HCT116 (cell line): ENCODE measurements at regions not wholly inside any gene's neighbourhood (a gene's known extent, or its start where the extent isn't known, plus 50 kb on each side); places are given as distances from the start of the nearest gene placed in this dataset.

Source experiments
- ATAC-seq: fragments of 200-7000 bp; cut with Tn5 transposase; 2 replicates; pipeline ENCODE4 v1.9.1; 2020; ENCODE audit warnings: mild to moderate bottlenecking, moderate library complexity
- BruUV-seq: library from RNA; stranded (reverse); fragments of 400-500 nt; replicated peaks from 2 replicates; lab custom pipeline; 2021; lab: Mats Ljungman, UMichigan
- CTCF ChIA-PET: fragments of 300-600 bp; sonication (Branson Sonifier 250); formaldehyde crosslinking; loops from one replicate; lab custom pipeline; 2021; ENCODE audit warnings: antibody characterized with exemption; lab: Charles Lee
- POLR2A ChIA-PET: fragments of 300-600, 350-600 bp; sonication (Branson Sonifier 250); formaldehyde crosslinking; loops from one replicate; lab custom pipeline; 2021; ENCODE audit warnings: antibody characterized with exemption; lab: Charles Lee
- RAD21 ChIA-PET, 2 experiments: fragments of 300-600 bp; sonication (Branson Sonifier 250); formaldehyde crosslinking; loops; one replicate each; lab custom pipeline; 2023; ENCODE audit warnings: low total read pairs in 2 of 2; ENCODE audit not compliant: uncharacterized antibody in 2 of 2, unreplicated experiment in 2 of 2, low non-redundant PET in 1 of 2; lab: Charles Lee
- DNase-seq: peaks from one replicate; pipeline ENCODE4 v3.0.0-alpha.2; 2010; ENCODE audit warnings: low read depth, low spot score
- H2AFZ ChIP-seq: fragments of 200-600 bp; shearing (Covaris generic), sonication (generic); 2 replicates; pipeline ENCODE4 v1.6.1; 2017; ENCODE audit warnings: low read depth, mixed run types, mixed read lengths, antibody characterized with exemption, low read length; ENCODE audit not compliant: poor library complexity, severe bottlenecking
- H3K27ac ChIP-seq: 2 replicates; pipeline ENCODE4 v1.5.1; 2012; ENCODE audit warnings: low read depth, low read length
- H3K27me3 ChIP-seq: fragments of 200-600 bp; sonication (generic); 2 replicates; pipeline ENCODE4 v1.6.1; 2016; ENCODE audit warnings: mixed run types, low read length, mixed read lengths; ENCODE audit not compliant: insufficient read depth
- H3K36me3 ChIP-seq, 2 experiments: fragments of 200-500 bp in 1 of 2; fragments of 200-600 bp in 1 of 2; sonication (Bioruptor generic) in 1 of 2; sonication (generic) in 1 of 2; 2 replicates each; pipeline versions ENCODE4 v1.5.1 to v1.6.1; 2014 to 2016; ENCODE audit warnings: low read length in 2 of 2, inconsistent platforms in 1 of 2, mixed read lengths in 1 of 2, mixed run types in 1 of 2; ENCODE audit not compliant: insufficient read depth in 2 of 2, control insufficient read depth in 1 of 2
- H3K4me1 ChIP-seq, 2 experiments: fragments of 200-600 bp in 1 of 2; sonication (generic) in 1 of 2; 2 replicates each; pipeline versions ENCODE4 v1.5.1 to v1.6.1; 2012 to 2017; ENCODE audit warnings: low read length in 2 of 2, inconsistent platforms in 1 of 2, mild to moderate bottlenecking in 1 of 2, mixed read lengths in 1 of 2, mixed run types in 1 of 2, moderate library complexity in 1 of 2; ENCODE audit not compliant: insufficient read depth in 2 of 2, control insufficient read depth in 1 of 2
- H3K4me2 ChIP-seq: fragments of 200-600 bp; sonication (generic); 2 replicates; pipeline ENCODE4 v1.6.1; 2017; ENCODE audit warnings: mixed run types, low read length, mixed read lengths
- H3K4me3 ChIP-seq, 2 experiments: fragments of 200-600 bp in 1 of 2; sonication (generic) in 1 of 2; replicated peaks in 1 of 2; 2 replicates each; pipeline ENCODE4 v1.5.1; 2011 to 2016; ENCODE audit warnings: low read length in 2 of 2, control low read depth in 1 of 2, low read depth in 1 of 2, mild to moderate bottlenecking in 1 of 2, mixed read lengths in 1 of 2, mixed run types in 1 of 2
- H3K79me2 ChIP-seq: fragments of 200-600 bp; sonication (generic); 2 replicates; pipeline ENCODE4 v1.6.1; 2017; ENCODE audit warnings: mild to moderate bottlenecking, mixed run types, low read length, moderate library complexity, mixed read lengths; ENCODE audit not compliant: insufficient read depth
- H3K9ac ChIP-seq: fragments of 200-600 bp; sonication (generic); 2 replicates; pipeline ENCODE4 v1.6.1; 2016; ENCODE audit warnings: low read length, mixed read lengths
- H3K9me2 ChIP-seq: fragments of 200-600 bp; sonication (generic), shearing (Covaris generic); 2 replicates; pipeline ENCODE4 v1.6.1; 2017; ENCODE audit warnings: mixed run types, mild to moderate bottlenecking, moderate library complexity; ENCODE audit not compliant: insufficient read depth
- H3K9me3 ChIP-seq, 2 experiments: fragments of 200-500 bp in 1 of 2; fragments of 200-600 bp in 1 of 2; sonication (Bioruptor generic) in 1 of 2; sonication (generic) in 1 of 2; 2 replicates each; pipeline ENCODE4 v1.6.1; 2014 to 2017; ENCODE audit warnings: low read length in 2 of 2, mixed read lengths in 2 of 2, inconsistent platforms in 1 of 2, low read depth in 1 of 2, mild to moderate bottlenecking in 1 of 2, mixed run types in 1 of 2, moderate library complexity in 1 of 2; ENCODE audit not compliant: control insufficient read depth in 1 of 2, insufficient read depth in 1 of 2
- H4K20me1 ChIP-seq: fragments of 200-600 bp; sonication (generic), shearing (Covaris generic); 2 replicates; pipeline ENCODE4 v1.6.1; 2017; ENCODE audit warnings: mixed run types, mild to moderate bottlenecking, moderate library complexity; ENCODE audit not compliant: insufficient read depth
- CBX3 ChIP-seq: IDR thresholded peaks from 2 replicates; pipeline ENCODE4 v1.6.1; 2012; ENCODE audit warnings: low read depth
- EGR1 ChIP-seq: IDR thresholded peaks from 2 replicates; pipeline ENCODE4 v1.6.1; 2012; ENCODE audit warnings: low read depth
- ELF1 ChIP-seq: IDR thresholded peaks from 2 replicates; pipeline ENCODE4 v1.6.1; 2012; ENCODE audit warnings: low read depth, borderline replicate concordance
- EZH2 ChIP-seq: fragments of 200-600 bp; sonication (generic); IDR thresholded peaks from 2 replicates; pipeline ENCODE4 v1.6.1; 2017; ENCODE audit warnings: antibody characterized with exemption, mixed run types
- EZH2phosphoT487 ChIP-seq: fragments of 200-600 bp; IDR thresholded peaks from 2 replicates; pipeline ENCODE4 v1.6.1; 2018; ENCODE audit warnings: antibody characterized with exemption, borderline replicate concordance
- JUND ChIP-seq: IDR thresholded peaks from 2 replicates; pipeline ENCODE4 v1.6.1; 2012
- MAX ChIP-seq: IDR thresholded peaks from 2 replicates; pipeline ENCODE4 v1.6.1; 2012
- POLR2A ChIP-seq: IDR thresholded peaks from 2 replicates; pipeline ENCODE4 v1.7.0; 2011; ENCODE audit warnings: borderline replicate concordance; ENCODE audit not compliant: insufficient read depth, insufficient read length; ENCODE audit errors: extremely low read depth
- POLR2AphosphoS5 ChIP-seq: IDR thresholded peaks from 2 replicates; pipeline ENCODE4 v1.6.1; 2011; ENCODE audit warnings: mild to moderate bottlenecking, low read depth, low read length, moderate library complexity
- RAD21 ChIP-seq: IDR thresholded peaks from 2 replicates; pipeline ENCODE4 v1.6.1; 2012; ENCODE audit warnings: low read depth, mild to moderate bottlenecking
- SIN3A ChIP-seq: IDR thresholded peaks from 2 replicates; pipeline ENCODE4 v1.6.1; 2012; ENCODE audit warnings: low read depth
- SRF ChIP-seq: IDR thresholded peaks from 2 replicates; pipeline ENCODE4 v1.6.1; 2012; ENCODE audit warnings: low read depth
- YY1 ChIP-seq: IDR thresholded peaks from 2 replicates; pipeline ENCODE4 v1.6.1; 2011; ENCODE audit warnings: low read length, low read depth, moderate library complexity, mild to moderate bottlenecking; ENCODE audit not compliant: insufficient replicate concordance; ENCODE audit errors: extremely low read depth
- ZBTB33 ChIP-seq: IDR thresholded peaks from 2 replicates; pipeline ENCODE4 v1.6.1; 2011; ENCODE audit warnings: mild to moderate bottlenecking, low read length, moderate library complexity; ENCODE audit not compliant: insufficient replicate concordance; ENCODE audit errors: extremely low read depth
- ZNF274 ChIP-seq: fragments of 200-500 bp; sonication (Bioruptor generic); IDR thresholded peaks from 2 replicates; pipeline ENCODE4 v1.6.1; 2014; ENCODE audit warnings: mild to moderate bottlenecking, low read depth, low read length, inconsistent platforms
- intact Hi-C: fragments of 100-400 bp; cut with micrococcal nuclease; formaldehyde crosslinking; loops from 2 replicates; pipeline ENCODE4 v1.10.0; 2022

- ChIA-PET CTCF (no interaction called here), POLR2A (no interaction called here), RAD21 (no interaction called here)
- Histone ChIP-seq H3K9ac (no peak overlapping the region), H3K4me3 (no peak overlapping the region), H2AFZ (no peak overlapping the region), H3K79me2 (no peaks in the 10 kb centered on the region), H3K9me2 (no peaks in the 10 kb centered on the region), H3K4me2 (no peak overlapping the region), H3K27ac (no peak overlapping the region), H3K4me1 (peaks cover 0 to 9% of the 10 kb centered on the region in 2 experiments; a peak in 1 of 4 replicates), H4K20me1 (no peaks in the 10 kb centered on the region), H3K27me3 (no peaks in the 10 kb centered on the region), H3K9me3 (no peaks in the 10 kb centered on the region), H3K36me3 (no peaks in the 10 kb centered on the region)
- ATAC-seq (no peak), DNase-seq (no peak)
- TF ChIP-seq MAX, result no peak
- no peak for TF ChIP-seq ZBTB33
- TF ChIP-seq EZH2, result no peak
- no peak for TF ChIP-seq JUND
- no peak for TF ChIP-seq POLR2AphosphoS5
- TF ChIP-seq SIN3A, result no peak
- no peak for TF ChIP-seq YY1
- no peak for TF ChIP-seq EZH2phosphoT487
- no TSS peak for BruUV-seq
- intact Hi-C loops, result no loop called here
Measured at GRCh38 chr13:97630725-97631124, 196.8 kb downstream of the RAP2A start.

- intact Hi-C loops, result no loop called here
Measured at GRCh38 chr13:97631158-97631557, 197.2 kb downstream of the RAP2A start.

More at GRCh38 chr13:97631158-97631557, 197.2 kb downstream of the RAP2A start:
- H4K20me1 ChIP-seq, result no peaks in the 10 kb centered on the region
- DNase-seq, result no peak
- TF ChIP-seq RAD21 (no peak), YY1 (no peak), ZNF274 (no peak), POLR2A (no peak), JUND (no peak), SRF (no peak), CBX3 (no peak), EGR1 (no peak), SIN3A (no peak), EZH2phosphoT487 (no peak), ELF1 (no peak)
- H3K4me3 ChIP-seq, result no peak overlapping the region
- no peak overlapping the region for H3K27ac ChIP-seq
- BruUV-seq, result no TSS peak
- ChIA-PET CTCF (no interaction called here), POLR2A (no interaction called here), RAD21 (no interaction called here)
- H3K36me3 ChIP-seq, result no peaks in the 10 kb centered on the region
- H3K4me2 ChIP-seq, result no peak overlapping the region
- peaks cover 0 to 9% of the 10 kb centered on the region in 2 experiments; a peak in 1 of 4 replicates for H3K4me1 ChIP-seq
- no peak overlapping the region for H3K9ac ChIP-seq
- no peak for ATAC-seq
- no peaks in the 10 kb centered on the region for H3K27me3 ChIP-seq
- no peaks in the 10 kb centered on the region for H3K79me2 ChIP-seq
- no peaks in the 10 kb centered on the region for H3K9me2 ChIP-seq
- no peaks in the 10 kb centered on the region for H3K9me3 ChIP-seq
- H2AFZ ChIP-seq, result no peak overlapping the region
